GM21515 (cell line): ENCODE measurements at regions not wholly inside any gene's neighbourhood (a gene's known extent, or its start where the extent isn't known, plus 50 kb on each side); places are given as distances from the start of the nearest gene placed in this dataset.

Experiments
- ATAC-seq: cut with Tn5 transposase; IDR thresholded peaks from one replicate; pipeline ENCODE4 v1.9.1; 2021; ENCODE audit not compliant: unreplicated experiment

GRCh38 chr2:226017537-226017936 lies 618.0 kb downstream of the NYAP2 start:
- ATAC-seq = no peak

- ATAC-seq = no peak
These were observed 617.6 kb downstream of the NYAP2 start for GRCh38 chr2:226017107-226017506.

GRCh38 chr2:226011716-226012450 lies 612.4 kb downstream of the NYAP2 start:
- ATAC-seq = no peak

GRCh38 chr2:226002438-226002837 lies 602.9 kb downstream of the NYAP2 start:
- no peak for ATAC-seq

GRCh38 chr2:226001716-226002115 lies 602.2 kb downstream of the NYAP2 start:
- ATAC-seq = no peak

- ATAC-seq = no peak
These were observed 600.2 kb downstream of the NYAP2 start for GRCh38 chr2:225999692-226000091.

- no peak for ATAC-seq
These were observed 599.1 kb downstream of the NYAP2 start for GRCh38 chr2:225998653-225999052.

- ATAC-seq = no peak
These were observed 598.6 kb downstream of the NYAP2 start for GRCh38 chr2:225998116-225998515.

- no peak for ATAC-seq
These were observed 596.9 kb downstream of the NYAP2 start for GRCh38 chr2:225996462-225996828.

GRCh38 chr2:225995796-225996461 lies 596.4 kb downstream of the NYAP2 start:
- no peak for ATAC-seq

- ATAC-seq = no peak
These were observed 595.4 kb downstream of the NYAP2 start for GRCh38 chr2:225994748-225995405.

GRCh38 chr2:225993430-225993829 lies 593.9 kb downstream of the NYAP2 start:
- no peak for ATAC-seq

GRCh38 chr2:225989809-225990208 lies 590.3 kb downstream of the NYAP2 start:
- no peak for ATAC-seq

GRCh38 chr2:225980372-225980771 lies 580.9 kb downstream of the NYAP2 start:
- ATAC-seq = no peak

GRCh38 chr2:225971433-225971832 lies 571.9 kb downstream of the NYAP2 start:
- no peak for ATAC-seq

GRCh38 chr2:225948903-225949302 lies 549.4 kb downstream of the NYAP2 start:
- ATAC-seq = no peak

GRCh38 chr2:225938991-225939390 lies 539.5 kb downstream of the NYAP2 start:
- ATAC-seq = no peak

- ATAC-seq = no peak
These were observed 538.2 kb downstream of the NYAP2 start for GRCh38 chr2:225937625-225938187.

- no peak for ATAC-seq
These were observed 533.4 kb downstream of the NYAP2 start for GRCh38 chr2:225932811-225933413.

GRCh38 chr2:225930687-225931086 lies 531.2 kb downstream of the NYAP2 start:
- no peak for ATAC-seq

GRCh38 chr2:225920621-225921220 lies 521.2 kb downstream of the NYAP2 start:
- no peak for ATAC-seq
